ENCODE measurements at regions not wholly inside any gene's neighbourhood (a gene's known extent, or its start where the extent isn't known, plus 50 kb on each side); places are given as distances from the start of the nearest gene placed in this dataset.

- intact Hi-C loops (cut with DNase I; ENCODE audit: low total_unique reads): no loop called here
- H3K27ac ChIP-seq: no peak overlapping the region
- no peak overlapping the region for H3K4me3 ChIP-seq
- peaks cover 0 to 5% (median 4%) of the 10 kb centered on the region in 3 donors for H3K9me3 ChIP-seq
- no peak for TF ChIP-seq CTCF (IDR thresholded peaks at IDR 0.05)
- no peaks in the 10 kb centered on the region for H3K4me1 ChIP-seq
- no peak for DNase-seq
- H3K27me3 ChIP-seq: peaks cover 0 to 5% of the 10 kb centered on the region in 2 donors
- H3K36me3 ChIP-seq: no peaks in the 10 kb centered on the region
Measured at GRCh38 chr1:4010284-4010683, 110.2 kb upstream of the C1orf174 start.

- no peak for TF ChIP-seq CTCF (IDR thresholded peaks at IDR 0.05)
- Histone ChIP-seq H3K27me3 (peaks cover 0 to 4% of the 10 kb centered on the region in 2 donors), H3K27ac (no peak overlapping the region), H3K4me1 (no peaks in the 10 kb centered on the region), H3K4me3 (no peak overlapping the region), H3K36me3 (no peaks in the 10 kb centered on the region), H3K9me3 (peaks cover 0 to 5% (median 4%) of the 10 kb centered on the region in 3 donors)
- DNase-seq: no peak
- intact Hi-C loops (cut with DNase I; ENCODE audit: low total_unique reads): no loop called here
Measured at GRCh38 chr1:4010814-4011605, 110.9 kb upstream of the C1orf174 start.

- H3K36me3 ChIP-seq: no peaks in the 10 kb centered on the region
- no peak for DNase-seq
- TF ChIP-seq CTCF (IDR thresholded peaks at IDR 0.05): no peak
- H3K27ac ChIP-seq: no peak overlapping the region
- H3K4me3 ChIP-seq: no peak overlapping the region
- no peaks in the 10 kb centered on the region for H3K4me1 ChIP-seq
- intact Hi-C loops (cut with DNase I; ENCODE audit: low total_unique reads): no loop called here
- no peaks in the 10 kb centered on the region for H3K9me3 ChIP-seq
- H3K27me3 ChIP-seq: peaks cover 0 to 10% of the 10 kb centered on the region in 2 donors
Measured at GRCh38 chr1:4016351-4017130, 116.5 kb upstream of the C1orf174 start.

GRCh38 chr1:4017636-4018365 is 117.7 kb upstream of the C1orf174 start:
- H3K27me3 ChIP-seq: peaks cover 0 to 13% of the 10 kb centered on the region in 2 donors
- no peaks in the 10 kb centered on the region for H3K36me3 ChIP-seq
- no peak overlapping the region for H3K27ac ChIP-seq
- no peak overlapping the region for H3K4me3 ChIP-seq
- no peaks in the 10 kb centered on the region for H3K4me1 ChIP-seq
- no peaks in the 10 kb centered on the region for H3K9me3 ChIP-seq
- TF ChIP-seq CTCF (IDR thresholded peaks at IDR 0.05): no peak
- intact Hi-C loops (cut with DNase I; ENCODE audit: low total_unique reads): no loop called here
- no peak for DNase-seq

GRCh38 chr1:4018466-4019146 is 118.5 kb upstream of the C1orf174 start:
- no peak for TF ChIP-seq CTCF (IDR thresholded peaks at IDR 0.05)
- Histone ChIP-seq H3K36me3 (no peaks in the 10 kb centered on the region), H3K4me1 (no peaks in the 10 kb centered on the region), H3K4me3 (no peak overlapping the region), H3K27ac (no peak overlapping the region), H3K27me3 (peaks cover 0 to 13% of the 10 kb centered on the region in 2 donors), H3K9me3 (no peaks in the 10 kb centered on the region)
- no peak for DNase-seq
- intact Hi-C loops (cut with DNase I; ENCODE audit: low total_unique reads): no loop called here

Data from tibial artery (tissue), 4 donors.